ENCODE measurements at regions not wholly inside any gene's neighbourhood (a gene's known extent, or its start where the extent isn't known, plus 50 kb on each side); places are given as distances from the start of the nearest gene placed in this dataset.

DNA sequence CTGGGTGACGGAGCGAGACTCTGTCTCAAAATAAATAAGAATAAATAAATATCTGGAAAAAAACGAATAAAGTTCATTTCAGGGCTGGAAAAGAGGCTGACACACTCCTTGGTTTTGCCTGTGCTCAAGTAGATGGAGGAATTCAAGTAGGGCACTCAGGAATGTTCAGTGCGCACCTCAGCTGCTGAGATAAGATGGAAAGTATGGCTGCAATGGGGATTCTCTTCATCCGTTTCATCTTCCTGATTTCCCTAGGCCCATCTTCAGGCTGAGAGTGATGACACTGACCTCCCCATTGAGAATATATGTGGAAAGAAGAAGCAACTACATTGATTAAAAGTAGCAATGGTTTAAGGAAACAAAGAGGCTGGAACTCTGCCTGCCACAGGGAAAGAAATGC is 130.5 kb upstream of the ZNF644 start:
- TF ChIP-seq FOSL1 (IDR thresholded peaks at IDR 0.05; ENCODE audit: low read depth) (no peak), SP1 (IDR thresholded peaks at IDR 0.05; ENCODE audit: low read depth) (no peak), CEBPB (IDR thresholded peaks at IDR 0.05; ENCODE audit: low read depth) (no peak), CBX3 (IDR thresholded peaks at IDR 0.05; ENCODE audit: low read depth) (no peak), TCF7L2 (IDR thresholded peaks at IDR 0.05; ENCODE audit: borderline replicate concordance, extremely low read depth, insufficient read depth, insufficient read length) (no peak), JUND (IDR thresholded peaks at IDR 0.05) (no peak), EGR1 (IDR thresholded peaks at IDR 0.05; ENCODE audit: low read depth) (no peak), SRF (IDR thresholded peaks at IDR 0.05; ENCODE audit: low read depth) (no peak), ZNF274 (IDR thresholded peaks at IDR 0.05; ENCODE audit: low read depth, low read length) (no peak), POLR2AphosphoS5 (IDR thresholded peaks at IDR 0.05; ENCODE audit: low read depth, low read length) (no peak), YY1 (IDR thresholded peaks at IDR 0.05; ENCODE audit: extremely low read depth, insufficient replicate concordance, low read depth, low read length) (no peak), EZH2phosphoT487 (IDR thresholded peaks at IDR 0.05; ENCODE audit: borderline replicate concordance) (no peak), POLR2A (IDR thresholded peaks at IDR 0.05; ENCODE audit: borderline replicate concordance, extremely low read depth, insufficient read depth, insufficient read length) (no peak)
- TF ChIP-seq, protein P1, sequence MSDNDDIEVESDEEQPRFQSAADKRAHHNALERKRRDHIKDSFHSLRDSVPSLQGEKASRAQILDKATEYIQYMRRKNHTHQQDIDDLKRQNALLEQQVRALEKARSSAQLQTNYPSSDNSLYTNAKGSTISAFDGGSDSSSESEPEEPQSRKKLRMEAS (IDR thresholded peaks at IDR 0.05), result no peak
- TF ChIP-seq, protein P2, sequence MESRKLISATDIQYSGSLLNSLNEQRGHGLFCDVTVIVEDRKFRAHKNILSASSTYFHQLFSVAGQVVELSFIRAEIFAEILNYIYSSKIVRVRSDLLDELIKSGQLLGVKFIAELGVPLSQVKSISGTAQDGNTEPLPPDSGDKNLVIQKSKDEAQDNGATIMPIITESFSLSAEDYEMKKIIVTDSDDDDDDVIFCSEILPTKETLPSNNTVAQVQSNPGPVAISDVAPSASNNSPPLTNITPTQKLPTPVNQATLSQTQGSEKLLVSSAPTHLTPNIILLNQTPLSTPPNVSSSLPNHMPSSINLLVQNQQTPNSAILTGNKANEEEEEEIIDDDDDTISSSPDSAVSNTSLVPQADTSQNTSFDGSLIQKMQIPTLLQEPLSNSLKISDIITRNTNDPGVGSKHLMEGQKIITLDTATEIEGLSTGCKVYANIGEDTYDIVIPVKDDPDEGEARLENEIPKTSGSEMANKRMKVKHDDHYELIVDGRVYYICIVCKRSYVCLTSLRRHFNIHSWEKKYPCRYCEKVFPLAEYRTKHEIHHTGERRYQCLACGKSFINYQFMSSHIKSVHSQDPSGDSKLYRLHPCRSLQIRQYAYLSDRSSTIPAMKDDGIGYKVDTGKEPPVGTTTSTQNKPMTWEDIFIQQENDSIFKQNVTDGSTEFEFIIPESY (IDR thresholded peaks at IDR 0.05; ENCODE audit: extremely low read depth, insufficient replicate concordance, low read length), result no peak
- TF ChIP-seq, protein P3, sequence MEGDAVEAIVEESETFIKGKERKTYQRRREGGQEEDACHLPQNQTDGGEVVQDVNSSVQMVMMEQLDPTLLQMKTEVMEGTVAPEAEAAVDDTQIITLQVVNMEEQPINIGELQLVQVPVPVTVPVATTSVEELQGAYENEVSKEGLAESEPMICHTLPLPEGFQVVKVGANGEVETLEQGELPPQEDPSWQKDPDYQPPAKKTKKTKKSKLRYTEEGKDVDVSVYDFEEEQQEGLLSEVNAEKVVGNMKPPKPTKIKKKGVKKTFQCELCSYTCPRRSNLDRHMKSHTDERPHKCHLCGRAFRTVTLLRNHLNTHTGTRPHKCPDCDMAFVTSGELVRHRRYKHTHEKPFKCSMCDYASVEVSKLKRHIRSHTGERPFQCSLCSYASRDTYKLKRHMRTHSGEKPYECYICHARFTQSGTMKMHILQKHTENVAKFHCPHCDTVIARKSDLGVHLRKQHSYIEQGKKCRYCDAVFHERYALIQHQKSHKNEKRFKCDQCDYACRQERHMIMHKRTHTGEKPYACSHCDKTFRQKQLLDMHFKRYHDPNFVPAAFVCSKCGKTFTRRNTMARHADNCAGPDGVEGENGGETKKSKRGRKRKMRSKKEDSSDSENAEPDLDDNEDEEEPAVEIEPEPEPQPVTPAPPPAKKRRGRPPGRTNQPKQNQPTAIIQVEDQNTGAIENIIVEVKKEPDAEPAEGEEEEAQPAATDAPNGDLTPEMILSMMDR (IDR thresholded peaks at IDR 0.05 in 2 of 3, conservative IDR thresholded peaks at IDR 0.05 in 1 of 3; ENCODE audit: borderline replicate concordance in 1 of 3, insufficient read depth in 1 of 3, low read depth in 2 of 3, low read length in 2 of 3), result no peak
- TF ChIP-seq, protein P4, sequence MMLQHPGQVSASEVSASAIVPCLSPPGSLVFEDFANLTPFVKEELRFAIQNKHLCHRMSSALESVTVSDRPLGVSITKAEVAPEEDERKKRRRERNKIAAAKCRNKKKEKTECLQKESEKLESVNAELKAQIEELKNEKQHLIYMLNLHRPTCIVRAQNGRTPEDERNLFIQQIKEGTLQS (IDR thresholded peaks at IDR 0.05), result no peak
- no peak overlapping the region for H3K4me2 ChIP-seq (ENCODE audit: low read length)
- ChIA-PET RAD21 (ENCODE audit: low non-redundant PET in 1 of 2, low total read pairs in 2 of 2, uncharacterized antibody in 2 of 2, unreplicated experiment in 2 of 2) (no interaction called here), POLR2A (no interaction called here), CTCF (no interaction called here)
- no peak for ATAC-seq
- no TSS peak for BruUV-seq (replicated peaks)
- no peak overlapping the region for H3K4me3 ChIP-seq (replicated peaks in 1 of 2; ENCODE audit: low read depth in 1 of 2, low read length in 2 of 2)
- no peaks in the 10 kb centered on the region for H3K79me2 ChIP-seq (ENCODE audit: insufficient read depth, low read length)
- H2AFZ ChIP-seq (ENCODE audit: low read depth, low read length, poor library complexity, severe bottlenecking), result no peak overlapping the region
- intact Hi-C loops (cut with micrococcal nuclease), result no loop called here
- no peaks in the 10 kb centered on the region for H3K27me3 ChIP-seq (ENCODE audit: insufficient read depth, low read length)
- H3K4me1 ChIP-seq (ENCODE audit: control insufficient read depth in 1 of 2, insufficient read depth in 2 of 2, low read length in 2 of 2), result no peaks in the 10 kb centered on the region
- no peaks in the 10 kb centered on the region for H3K36me3 ChIP-seq (ENCODE audit: control insufficient read depth in 1 of 2, insufficient read depth in 2 of 2, low read length in 2 of 2)
- H3K9me3 ChIP-seq (ENCODE audit: control insufficient read depth in 1 of 2, insufficient read depth in 1 of 2, low read depth in 1 of 2, low read length in 2 of 2), result no peaks in the 10 kb centered on the region
- H4K20me1 ChIP-seq (ENCODE audit: insufficient read depth), result no peaks in the 10 kb centered on the region
- H3K9me2 ChIP-seq (ENCODE audit: insufficient read depth), result no peaks in the 10 kb centered on the region
- H3K27ac ChIP-seq (ENCODE audit: low read depth, low read length), result no peak overlapping the region
- no peak overlapping the region for H3K9ac ChIP-seq (ENCODE audit: low read length)
- no peak for DNase-seq (ENCODE audit: low read depth, low spot score)
